ENCODE measurements at regions not wholly inside any gene's neighbourhood (a gene's known extent, or its start where the extent isn't known, plus 50 kb on each side); places are given as distances from the start of the nearest gene placed in this dataset.

DNA sequence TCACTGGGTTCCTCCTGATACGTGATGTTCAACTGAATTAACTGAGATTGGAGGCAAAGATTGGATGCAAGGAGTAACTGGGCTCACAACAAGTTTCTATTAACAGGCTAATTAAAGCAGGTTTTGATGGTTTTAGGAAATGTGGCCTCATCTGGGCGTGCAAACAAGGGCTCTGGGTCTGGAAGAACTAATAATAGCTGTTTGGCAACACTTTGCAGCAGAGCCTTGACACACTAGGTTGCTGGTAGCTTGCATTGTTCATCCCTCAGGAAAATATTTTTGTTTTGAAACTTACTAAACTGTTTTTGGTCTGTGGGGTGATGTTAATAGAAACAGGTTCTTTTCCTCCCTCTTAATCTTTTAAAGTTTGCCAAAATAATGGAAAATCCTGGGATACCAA lies 117.2 kb upstream of the CD93 start:
- DNase-seq, result no peak

DNA sequence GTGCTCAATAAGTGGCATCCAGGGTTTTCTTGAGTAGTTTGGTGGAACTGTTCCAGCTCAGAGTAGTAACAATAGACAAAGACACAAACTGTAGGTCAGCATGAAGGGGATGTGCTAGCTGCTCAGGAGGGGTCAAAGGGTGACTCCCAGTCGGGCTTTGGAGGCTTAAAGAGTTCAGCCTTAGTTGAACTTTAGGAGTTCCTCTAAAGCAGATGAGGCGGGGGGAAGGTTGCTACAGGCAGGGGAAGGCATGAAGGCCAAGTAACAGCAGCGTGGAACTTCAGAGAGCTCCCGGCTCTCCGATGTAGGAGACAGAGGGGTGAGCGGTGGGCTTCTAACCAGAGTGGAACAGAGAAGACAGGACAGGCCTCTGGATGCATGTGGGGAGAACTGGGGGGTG lies 115.5 kb upstream of the CD93 start:
- DNase-seq, result no peak

DNA sequence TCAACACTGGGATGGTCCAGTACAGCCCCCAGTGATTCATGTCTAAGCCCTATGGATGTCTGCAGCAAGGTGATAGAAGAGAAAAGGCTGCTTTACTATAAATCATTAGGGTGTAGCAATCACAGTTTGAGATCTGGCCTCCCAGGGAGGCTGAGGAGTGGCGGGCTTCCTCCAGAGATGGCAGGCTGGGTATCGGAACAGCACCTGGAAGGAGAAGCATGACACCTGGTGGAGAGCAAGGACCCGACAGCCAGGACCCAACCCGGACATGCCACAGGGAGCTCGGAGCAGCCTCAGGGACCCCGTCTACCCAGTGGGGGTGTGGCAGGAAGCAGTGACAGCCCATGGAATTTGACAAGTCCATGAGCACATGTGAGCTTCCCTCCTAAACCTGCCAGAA lies 114.8 kb upstream of the CD93 start:
- DNase-seq, result peak in 1 of 2 donors; percentile 2

DNA sequence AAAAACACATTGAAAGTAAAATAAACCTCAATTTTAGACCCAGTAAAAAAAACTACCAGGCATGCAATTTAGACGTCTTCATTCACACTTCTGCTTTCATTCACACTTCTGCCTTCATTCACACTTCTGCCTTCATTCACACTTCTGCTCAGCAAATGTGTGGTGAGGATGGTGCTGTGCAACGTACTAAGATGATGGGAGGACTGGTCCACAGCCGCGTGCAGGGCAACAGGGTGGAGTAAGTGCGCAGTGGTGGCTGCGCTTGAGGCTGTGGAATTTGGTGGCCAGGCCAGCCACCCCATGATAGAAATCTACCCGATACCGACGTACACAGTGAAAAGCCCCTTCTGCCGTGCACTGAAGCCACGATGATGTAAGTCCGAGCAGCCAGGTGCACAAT lies 114.3 kb upstream of the CD93 start:
- no peak for DNase-seq

DNA sequence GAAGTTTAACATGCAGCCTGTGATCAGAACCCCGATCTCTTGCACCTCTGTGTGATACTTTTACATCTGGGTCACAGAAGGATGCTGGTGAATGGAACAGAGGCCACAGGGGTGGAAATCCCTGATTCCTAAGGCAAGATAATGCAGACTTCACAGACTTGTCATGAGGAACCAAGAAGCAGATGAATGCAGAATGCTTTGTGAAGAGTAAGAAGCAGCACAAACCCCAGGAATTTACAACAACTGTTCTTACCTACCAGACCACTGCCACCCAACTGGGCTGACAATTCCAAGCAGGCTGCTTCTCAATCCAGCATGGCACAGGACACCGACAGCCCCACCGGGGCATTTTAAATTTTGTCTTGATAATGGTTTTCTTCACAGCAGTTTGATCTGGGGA lies 113.2 kb upstream of the CD93 start:
- DNase-seq, result no peak

DNA sequence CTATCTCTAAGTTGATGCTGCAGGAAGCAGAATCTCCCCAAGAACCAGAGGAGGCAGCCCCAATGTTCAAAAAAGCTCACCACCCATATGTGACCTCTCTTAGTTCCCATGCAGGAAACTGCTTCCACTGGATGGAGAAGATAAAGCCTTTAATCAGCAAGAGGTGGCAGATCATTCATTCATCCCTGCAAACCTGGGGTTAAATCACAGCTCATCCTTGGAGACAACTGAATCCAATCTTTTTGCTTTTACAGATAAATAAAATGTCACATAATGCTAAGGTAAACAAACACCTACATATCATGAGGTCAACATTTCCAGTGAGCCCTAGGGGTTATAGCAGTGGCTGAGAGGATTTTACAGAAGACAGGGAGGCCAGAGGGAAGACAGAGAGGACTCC lies 112.7 kb upstream of the CD93 start:
- no peak for DNase-seq

DNA sequence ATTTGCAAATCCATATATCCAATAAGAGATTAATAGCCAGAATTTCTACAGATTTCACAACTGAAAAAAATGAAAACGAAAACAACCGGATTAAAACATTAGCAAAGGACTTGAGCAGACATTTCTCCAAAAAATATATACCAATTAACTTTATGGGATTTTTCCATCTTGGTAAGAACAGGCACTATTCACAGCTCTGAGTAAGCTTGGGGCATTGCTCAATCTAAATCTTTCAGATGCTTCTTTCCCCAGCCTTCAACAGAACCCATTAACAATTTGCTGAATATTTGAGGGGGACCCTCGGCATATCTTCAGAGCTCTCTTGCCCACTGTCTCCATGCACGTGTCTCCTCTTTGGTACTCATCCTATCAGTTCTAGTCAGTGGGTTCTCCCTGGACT lies 111.7 kb upstream of the CD93 start:
- DNase-seq, result no peak

DNA sequence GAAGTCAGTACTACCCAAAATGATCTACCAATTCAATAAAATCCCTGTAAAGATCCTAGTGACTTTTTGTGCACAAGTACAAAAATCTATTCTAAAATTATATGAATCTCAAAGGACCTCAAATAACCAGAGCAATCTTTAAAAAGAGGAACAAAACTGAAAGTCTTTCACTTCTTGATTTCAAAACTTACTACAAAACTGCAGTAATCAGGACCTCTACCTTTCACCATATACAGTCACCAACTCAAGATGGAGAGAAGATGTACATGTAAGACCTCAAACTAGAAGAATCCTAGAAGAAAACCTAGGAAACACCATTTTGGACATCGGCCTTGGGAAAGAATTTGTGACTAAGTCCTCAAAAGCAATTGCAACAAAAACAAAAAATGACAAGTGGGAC lies 109.5 kb upstream of the CD93 start:
- DNase-seq, result no peak

DNA sequence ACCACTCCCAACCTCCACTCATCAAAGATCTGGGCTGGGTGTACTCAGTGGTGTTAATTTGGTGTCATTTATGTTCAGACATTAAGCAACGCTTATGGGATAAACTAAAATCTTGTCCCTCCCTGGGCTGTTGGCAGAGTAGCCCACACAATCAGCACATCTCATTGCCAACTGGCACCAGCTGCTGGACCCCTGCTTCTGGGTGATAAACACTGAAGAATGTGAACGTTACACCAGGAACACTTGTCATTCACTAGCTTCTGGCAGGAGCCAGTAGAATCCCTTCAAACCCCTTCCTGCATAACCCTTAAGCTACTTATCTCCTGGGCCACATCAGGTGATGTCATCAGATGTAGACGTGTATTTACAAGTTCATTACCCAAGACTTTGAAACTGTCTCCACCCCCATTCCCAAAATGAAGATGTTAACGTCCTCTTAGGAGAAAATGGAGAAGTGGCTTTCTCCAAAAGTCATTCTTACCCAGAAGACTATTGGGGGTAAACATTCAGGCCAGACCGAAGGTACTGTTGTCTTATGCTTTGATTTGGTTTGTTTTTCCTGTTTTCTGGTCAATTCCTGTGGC lies 107.8 kb upstream of the CD93 start:
- DNase-seq, result no peak

DNA sequence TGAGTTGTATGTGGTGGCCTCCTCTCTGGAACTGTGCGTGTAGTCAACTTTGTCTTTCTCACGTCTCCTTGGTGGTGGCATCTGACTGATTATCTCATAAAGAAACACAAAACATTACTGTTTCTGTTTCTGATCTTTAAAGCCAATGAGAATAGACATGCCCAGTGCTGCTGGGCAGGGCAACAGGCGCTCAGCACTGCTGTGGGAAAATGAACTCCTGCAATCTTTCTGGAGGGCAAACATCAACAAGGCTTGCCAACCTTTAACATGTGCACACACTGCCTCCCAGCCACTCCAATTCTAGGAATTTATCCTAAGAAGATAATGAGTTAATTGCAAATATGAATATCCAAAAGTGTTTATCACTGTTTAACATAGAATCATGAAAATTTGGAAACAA lies 106.3 kb upstream of the CD93 start:
- no peak for DNase-seq

DNA sequence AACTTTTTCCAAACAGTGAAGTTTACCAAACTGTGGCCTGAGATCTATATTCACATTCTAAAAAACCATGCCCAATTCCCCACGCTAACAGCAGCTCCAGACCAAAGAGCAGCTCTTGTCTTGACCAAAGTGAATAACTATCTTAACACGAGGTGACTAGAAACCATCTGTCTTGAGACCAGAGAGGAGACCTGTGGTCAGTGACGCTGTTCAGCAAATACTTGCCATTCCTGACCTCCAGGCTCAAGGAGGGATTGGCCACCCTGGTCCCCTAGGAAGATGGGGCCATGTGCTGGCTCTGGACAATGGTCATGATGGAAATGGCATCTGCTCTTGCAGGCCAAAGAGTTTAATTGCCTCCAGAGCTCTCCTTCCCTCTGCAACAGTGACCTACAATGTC lies 104.4 kb upstream of the CD93 start:
- DNase-seq, result no peak

DNA sequence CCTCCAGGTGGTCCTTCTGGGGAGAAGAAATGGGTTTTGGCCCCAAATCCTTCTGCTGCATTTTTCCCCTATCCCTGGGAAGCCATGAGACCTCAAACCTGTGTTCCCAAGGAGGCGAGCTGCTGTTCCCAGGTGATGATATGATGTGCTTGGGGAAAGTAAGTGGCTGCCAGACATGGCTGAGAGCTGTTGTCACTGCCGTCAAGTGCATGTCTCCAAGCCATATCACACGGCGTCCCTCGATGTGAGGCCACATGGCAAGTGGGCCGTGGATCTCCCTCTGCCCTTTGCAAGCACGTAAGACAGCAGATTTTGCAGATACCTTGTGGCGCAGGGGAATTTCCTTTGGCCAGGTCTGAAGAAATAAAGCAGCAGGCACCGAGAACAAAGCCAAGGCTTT lies 103.7 kb upstream of the CD93 start:
- DNase-seq, result no peak

DNA sequence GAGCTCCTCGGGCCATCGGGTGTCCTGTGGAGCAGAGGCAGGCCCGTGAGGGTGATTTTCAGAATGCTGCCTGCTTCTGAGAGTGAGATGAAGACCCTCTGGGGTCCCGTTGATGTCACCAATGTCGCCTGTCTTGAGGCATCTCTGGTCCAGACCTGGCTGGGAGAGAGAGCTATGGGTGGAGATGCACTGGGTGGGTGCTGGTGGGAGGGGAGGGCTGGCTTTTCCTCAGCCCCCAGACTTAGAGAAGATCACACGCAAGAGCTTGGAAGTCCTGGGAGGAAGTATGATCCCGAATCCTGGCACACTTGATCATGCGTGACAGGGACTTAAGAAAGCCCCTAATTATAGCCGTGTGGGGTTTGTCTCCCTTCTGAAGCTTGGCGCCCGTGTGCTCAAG lies 103.2 kb upstream of the CD93 start:
- no peak for DNase-seq

DNA sequence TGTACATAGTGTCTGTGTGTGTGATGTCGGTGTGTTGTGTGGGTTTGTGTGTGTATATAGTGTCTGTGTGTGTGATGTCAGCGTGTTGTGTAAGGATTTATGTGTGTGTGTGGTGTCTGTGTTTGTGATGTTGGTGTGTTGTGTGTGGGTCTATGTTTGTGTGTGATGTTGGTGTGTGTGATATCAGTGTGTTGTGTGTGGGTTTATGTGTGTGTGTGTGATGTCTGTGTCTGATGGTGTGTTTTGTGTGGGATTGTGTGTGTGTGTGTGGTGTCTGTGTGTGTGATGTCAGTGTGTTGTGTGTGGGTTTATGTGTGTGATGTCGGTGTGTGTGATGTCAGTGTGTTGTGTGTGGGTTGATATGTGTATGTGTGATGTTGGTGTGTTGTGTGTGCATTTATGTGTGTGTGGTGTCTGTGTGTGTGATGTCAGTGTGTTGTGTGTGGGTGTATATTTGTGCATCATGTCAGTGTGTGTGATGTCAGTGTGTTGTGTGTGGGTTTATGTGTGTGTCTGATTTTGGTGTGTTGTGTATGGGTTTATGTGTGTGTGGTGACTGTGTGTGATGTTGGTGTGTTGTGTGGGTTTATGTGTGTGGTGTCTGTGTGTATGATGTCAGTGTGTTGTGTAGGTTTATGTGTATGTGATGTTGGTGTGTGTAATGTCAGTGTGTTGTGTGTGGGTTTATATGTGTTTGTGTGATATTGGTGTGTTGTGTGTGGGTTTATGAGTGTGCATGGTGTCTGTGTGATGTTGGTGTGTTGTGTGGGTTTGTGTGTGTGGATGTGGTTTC lies 102.4 kb upstream of the CD93 start:
- no peak for DNase-seq

DNA sequence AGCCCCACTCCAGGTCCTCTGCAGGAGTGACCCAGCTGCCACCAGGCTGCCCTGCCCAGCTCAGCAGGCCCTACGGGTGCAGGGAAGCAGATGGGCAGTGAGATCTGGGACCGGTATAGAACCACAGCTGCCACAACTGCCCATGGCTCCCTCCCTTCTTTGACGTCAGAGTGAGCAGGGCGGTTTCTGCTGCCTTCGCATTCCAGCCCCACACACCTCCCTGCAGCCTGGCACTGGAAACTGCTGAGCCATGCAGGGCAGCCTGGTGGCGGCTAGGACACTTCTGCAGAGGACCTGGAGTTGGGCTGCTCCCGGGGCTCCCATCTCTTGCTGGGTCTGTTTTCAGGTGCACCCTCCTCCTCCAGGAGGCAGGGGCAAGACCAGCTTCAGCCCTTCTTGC lies 101.6 kb upstream of the CD93 start:
- DNase-seq, result no peak

DNA sequence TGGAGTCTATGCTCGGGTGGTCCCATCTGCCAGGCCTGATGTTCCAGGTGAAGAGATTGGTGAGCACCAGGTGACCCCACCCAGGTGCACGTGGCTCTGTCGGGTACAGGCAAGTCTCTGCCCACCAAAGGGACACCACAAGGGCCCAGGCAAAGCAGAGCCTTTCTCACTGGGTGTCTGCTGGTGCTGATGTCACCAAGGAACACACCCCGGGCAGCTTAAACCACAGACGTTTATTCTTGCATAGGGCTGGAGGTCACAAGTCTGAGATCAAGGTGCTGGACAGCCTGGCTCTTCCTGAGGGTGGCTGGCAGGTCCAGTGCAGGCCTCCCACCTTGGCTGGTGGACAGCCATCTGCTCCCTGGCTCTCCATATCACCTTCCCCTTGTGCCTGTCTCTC lies 100.7 kb upstream of the CD93 start:
- DNase-seq, result no peak

DNA sequence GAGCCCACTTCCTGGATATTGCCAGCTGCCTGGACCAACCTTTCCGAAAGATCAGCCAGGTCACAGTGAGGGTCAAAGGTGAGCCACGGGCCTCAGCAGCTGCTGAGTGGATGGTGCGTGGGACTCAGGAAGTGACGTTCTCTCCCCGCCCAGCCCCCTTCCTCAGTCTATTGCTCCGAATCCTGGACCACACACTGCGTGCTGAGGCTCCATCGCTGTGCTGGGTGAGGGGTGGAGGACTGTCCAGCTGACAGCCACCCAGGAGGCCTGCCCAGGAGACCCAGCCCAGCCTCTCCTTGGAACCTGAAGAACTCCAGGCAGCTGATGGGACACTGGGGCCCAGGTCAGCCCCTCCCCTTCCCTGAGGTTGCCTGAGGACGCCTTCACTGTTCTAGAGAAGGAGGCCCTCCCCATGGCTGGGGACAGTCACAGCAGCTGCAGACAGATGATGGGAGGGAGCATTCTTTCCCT lies 94.4 kb upstream of the CD93 start:
- DNase-seq, result no peak

DNA sequence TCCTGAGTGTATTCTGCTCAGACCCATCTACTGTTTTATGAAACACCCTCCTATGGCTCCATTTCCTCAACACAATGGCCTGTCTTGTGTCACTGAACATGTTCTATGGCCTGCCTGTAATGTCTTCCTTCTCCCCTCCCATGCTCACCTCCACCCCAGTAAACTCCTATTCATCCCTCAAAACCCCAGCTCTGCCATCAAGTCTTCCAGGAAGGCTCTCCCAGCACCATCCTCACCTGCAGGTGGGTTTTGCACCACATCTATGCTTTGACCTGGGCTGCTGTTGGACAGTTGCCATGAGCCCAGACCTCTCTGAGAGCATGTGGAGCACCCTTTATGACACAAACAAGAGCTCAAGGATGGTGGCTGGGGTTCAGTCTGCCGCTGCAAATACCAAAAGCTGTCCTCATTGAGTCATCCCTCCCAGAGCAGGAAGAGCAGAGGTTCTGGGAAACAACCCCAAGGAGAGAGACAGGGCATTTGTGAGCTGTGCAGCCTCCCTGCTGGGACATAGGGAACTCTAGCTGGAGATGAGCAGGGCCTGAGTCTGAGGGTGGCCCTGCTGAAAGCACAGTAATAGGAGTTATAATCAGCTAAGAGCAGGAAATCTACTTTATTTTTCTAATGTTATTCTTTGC lies 93.8 kb upstream of the CD93 start:
- no peak for DNase-seq

DNA sequence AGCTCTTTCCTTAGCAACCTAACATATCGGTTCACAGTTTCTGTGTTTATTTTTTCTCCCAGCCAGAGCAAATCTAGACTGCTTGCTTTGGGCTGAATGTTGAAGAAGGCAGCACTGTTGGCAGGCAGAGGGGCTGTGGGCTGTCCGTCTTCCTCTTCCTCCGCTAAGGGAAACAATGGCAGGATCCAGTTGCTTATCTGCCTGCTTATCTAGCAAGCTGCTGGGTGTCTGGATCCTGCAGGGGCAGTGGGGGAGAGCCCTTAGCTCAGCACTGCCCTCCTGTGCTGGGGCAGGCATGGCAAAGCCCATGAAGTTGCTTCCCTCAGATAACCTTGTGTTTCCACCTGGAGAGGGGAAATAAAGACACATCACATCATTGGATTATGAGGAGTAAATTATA lies 92.7 kb upstream of the CD93 start:
- DNase-seq, result no peak

DNA sequence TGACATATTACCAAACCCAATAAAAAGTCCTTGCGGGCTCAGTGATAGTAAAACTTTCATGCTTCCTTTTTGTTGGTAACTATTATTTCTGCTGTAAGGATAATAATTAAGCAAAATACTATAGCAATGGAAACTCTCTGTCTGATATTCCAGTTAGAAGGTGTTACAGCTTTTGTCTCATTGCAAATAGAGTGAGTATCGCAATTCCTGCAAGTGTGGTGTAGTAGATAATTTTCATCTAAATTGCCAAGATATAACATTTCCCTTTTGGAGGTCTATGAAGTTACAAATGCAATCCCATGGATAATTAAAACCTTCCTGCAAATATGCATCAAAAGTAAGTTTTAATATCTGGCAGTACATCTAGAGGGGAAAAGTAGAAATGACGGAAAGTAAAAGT lies 88.7 kb upstream of the CD93 start:
- DNase-seq, result no peak

DNA sequence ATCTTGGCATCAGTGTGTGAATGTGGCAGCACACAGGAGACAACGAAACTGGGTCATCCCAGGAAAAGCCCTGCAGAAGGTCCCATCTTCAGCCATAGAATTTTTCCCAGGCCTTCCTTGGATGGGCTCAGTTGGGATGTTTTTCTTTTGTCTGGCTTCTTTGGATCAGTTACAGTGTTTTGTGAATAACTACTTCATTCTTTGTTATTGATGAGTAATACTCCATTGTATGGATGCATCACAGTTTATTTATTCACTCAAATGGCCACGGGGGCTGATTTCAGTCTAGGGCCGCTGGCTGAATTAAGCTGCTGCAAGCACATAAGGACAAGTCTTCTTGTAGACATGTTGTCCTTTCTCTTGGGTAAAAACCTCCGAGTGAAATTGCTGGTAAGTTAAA lies 81.3 kb upstream of the CD93 start:
- no peak for DNase-seq

DNA sequence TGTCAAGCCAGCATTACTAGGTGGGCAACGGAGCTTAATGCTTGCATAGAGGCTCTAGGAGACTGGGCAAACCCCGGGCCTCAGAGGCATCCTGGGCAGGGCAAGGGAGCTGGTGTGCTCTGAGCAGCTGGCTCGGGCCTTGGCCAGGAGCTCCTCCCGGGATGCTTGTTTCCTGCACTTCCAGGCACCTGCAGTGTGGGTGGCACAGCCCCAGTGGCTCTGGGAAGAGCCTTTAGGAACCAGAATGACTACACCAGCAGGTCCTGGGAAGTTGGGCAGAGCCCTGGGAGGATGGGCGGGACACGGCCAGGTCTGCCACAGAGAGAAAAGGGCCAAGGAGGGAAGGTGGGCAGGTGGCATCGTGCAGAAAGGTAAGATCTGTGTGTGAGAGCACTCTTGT lies 80.4 kb upstream of the CD93 start:
- DNase-seq, result no peak

DNA sequence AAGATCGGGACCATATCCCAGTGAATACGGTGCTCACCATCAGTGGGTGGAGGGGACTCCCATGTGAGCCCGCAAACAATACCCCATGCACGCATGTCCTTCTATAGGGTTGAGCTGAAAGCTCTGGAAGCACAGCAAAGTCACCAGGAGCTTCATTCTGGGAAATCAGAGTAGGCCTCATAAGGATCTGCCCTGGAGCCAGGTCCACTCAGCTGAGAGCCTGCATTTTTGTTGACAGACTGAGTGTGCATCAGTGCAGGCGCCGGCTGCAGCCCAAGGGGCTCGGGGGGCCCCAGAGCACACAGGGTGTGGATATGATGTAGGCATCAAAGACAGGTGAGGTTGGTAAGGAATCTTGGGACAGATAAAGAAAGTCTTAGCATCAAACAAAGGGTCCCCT lies 79.8 kb upstream of the CD93 start:
- DNase-seq, result no peak

DNA sequence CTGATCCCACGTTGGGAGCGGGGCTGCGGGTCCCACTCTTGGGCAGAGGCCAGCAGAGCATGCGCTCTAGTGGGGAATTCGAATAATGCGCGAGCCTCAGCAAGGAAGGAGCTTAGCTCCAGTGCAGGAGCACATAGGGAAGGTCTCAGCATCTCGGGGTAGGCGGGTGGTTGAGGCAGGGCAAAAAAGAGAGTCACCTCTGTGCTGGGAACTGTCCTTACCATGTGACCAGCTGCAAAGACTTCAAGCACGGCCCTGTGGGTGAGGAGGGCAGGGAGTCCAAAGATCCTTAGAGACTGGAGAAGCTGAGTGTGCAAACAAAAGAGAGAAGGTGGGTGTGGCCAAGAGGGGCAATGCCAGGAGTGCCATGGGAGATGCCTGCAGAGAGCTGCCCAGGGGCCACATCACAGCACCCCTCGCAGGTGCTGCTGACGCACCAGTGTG lies 79.2 kb upstream of the CD93 start:
- peak in 1 of 2 donors; percentile 4 for DNase-seq

Measured in stimulated activated CD4-positive, alpha-beta T cell treated with anti-CD3 and anti-CD28 coated beads, Interleukin-2, amount 100 ng/mL, for 24 hours (primary cell).